ENCODE measurements at regions not wholly inside any gene's neighbourhood (a gene's known extent, or its start where the extent isn't known, plus 50 kb on each side); places are given as distances from the start of the nearest gene placed in this dataset.

GRCh38 chr2:145725876-145726275, 1206.0 kb upstream of the ZEB2 start:
- no peak for TF ChIP-seq CTCF (IDR thresholded peaks at IDR 0.05; ENCODE audit: insufficient read depth, low read length)
- no peak for TF ChIP-seq POLR2AphosphoS5 (IDR thresholded peaks at IDR 0.05; ENCODE audit: low read depth)
- no peak for TF ChIP-seq REST (IDR thresholded peaks at IDR 0.05; ENCODE audit: insufficient replicate concordance, low read depth)

All from HL-60 (cell line).